Mesothelial cell of epicardium (in vitro differentiated cells): ENCODE measurements at regions not wholly inside any gene's neighbourhood (a gene's known extent, or its start where the extent isn't known, plus 50 kb on each side); places are given as distances from the start of the nearest gene placed in this dataset.
A peak's percentile ranks its signal among the peaks of the same experiment; 100 is the strongest.
"Not testable (repeated sequence)": the region's sequence is repeated elsewhere in the genome, so short reads cannot be mapped to it uniquely, and the experiment has no call there.

Source experiments
- DNase-seq, 2 experiments: peaks; one replicate each; pipeline ENCODE4 v3.0.0; 2021; ENCODE audit warnings: low spot score in 2 of 2; ENCODE audit not compliant: unreplicated experiment in 2 of 2
- H3K27ac Mint-ChIP-seq: 2 replicates; pipeline ENCODE4 v1.8.0; 2021; ENCODE audit warnings: mixed read lengths
- H3K27me3 Mint-ChIP-seq: 2 replicates; pipeline ENCODE4 v1.8.0; 2021; ENCODE audit warnings: low read depth, mixed read lengths
- H3K36me3 Mint-ChIP-seq: 2 replicates; pipeline ENCODE4 v1.8.0; 2021; ENCODE audit warnings: mixed read lengths
- H3K4me1 Mint-ChIP-seq: 2 replicates; pipeline ENCODE4 v1.8.0; 2021; ENCODE audit warnings: mixed read lengths
- H3K4me3 Mint-ChIP-seq: 2 replicates; pipeline ENCODE4 v1.8.0; 2021; ENCODE audit warnings: mild to moderate bottlenecking, moderate library complexity, mixed read lengths
- H3K9me3 Mint-ChIP-seq: 2 replicates; pipeline ENCODE4 v1.8.0; 2021; ENCODE audit warnings: mixed read lengths
- TF ChIP-seq, protein P1 (sequence below): fragments of 200-600 bp; sonication (generic); IDR thresholded peaks from one replicate; pipeline ENCODE4 v1.5.0; 2021; ENCODE audit warnings: antibody characterized with exemption; ENCODE audit not compliant: unreplicated experiment

DNA sequence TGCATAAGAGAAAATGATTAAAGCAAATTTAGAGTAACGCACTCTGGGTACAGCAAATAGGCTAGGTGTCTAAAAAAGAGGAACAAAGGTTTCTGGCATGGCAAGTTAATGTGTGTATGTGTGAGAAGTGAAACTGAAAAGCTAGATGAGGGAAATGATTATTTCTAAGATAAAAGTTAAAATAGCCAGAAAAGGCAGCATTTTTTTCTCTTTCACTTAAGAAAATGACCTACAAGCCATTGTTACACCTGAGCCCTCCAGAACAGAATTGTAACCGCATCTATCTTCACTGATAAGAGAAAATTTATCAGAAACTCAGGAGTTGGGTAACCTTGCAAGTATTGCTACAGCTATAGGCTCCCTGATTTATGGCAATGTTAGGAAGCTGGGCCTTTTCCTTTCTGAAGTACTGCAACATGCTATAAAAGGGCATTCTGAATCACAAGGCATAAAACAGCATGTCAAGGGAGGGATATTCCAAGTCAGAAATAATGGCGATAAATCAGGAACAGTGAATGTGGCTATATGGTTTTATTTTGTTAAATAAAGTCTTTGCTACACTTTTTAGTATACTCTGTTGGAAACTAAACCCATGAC lies 395.3 kb downstream of the TBC1D32 start:
- TF ChIP-seq, protein P1, sequence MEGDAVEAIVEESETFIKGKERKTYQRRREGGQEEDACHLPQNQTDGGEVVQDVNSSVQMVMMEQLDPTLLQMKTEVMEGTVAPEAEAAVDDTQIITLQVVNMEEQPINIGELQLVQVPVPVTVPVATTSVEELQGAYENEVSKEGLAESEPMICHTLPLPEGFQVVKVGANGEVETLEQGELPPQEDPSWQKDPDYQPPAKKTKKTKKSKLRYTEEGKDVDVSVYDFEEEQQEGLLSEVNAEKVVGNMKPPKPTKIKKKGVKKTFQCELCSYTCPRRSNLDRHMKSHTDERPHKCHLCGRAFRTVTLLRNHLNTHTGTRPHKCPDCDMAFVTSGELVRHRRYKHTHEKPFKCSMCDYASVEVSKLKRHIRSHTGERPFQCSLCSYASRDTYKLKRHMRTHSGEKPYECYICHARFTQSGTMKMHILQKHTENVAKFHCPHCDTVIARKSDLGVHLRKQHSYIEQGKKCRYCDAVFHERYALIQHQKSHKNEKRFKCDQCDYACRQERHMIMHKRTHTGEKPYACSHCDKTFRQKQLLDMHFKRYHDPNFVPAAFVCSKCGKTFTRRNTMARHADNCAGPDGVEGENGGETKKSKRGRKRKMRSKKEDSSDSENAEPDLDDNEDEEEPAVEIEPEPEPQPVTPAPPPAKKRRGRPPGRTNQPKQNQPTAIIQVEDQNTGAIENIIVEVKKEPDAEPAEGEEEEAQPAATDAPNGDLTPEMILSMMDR = no peak
- H3K4me1 Mint-ChIP-seq = peaks cover 6% of the 10 kb centered on the region
- H3K27ac Mint-ChIP-seq = peak overlapping the region; percentile 4
- no peaks in the 10 kb centered on the region for H3K9me3 Mint-ChIP-seq
- no peak overlapping the region for H3K4me3 Mint-ChIP-seq
- no peaks in the 10 kb centered on the region for H3K36me3 Mint-ChIP-seq
- DNase-seq = no peak
- no peaks in the 10 kb centered on the region for H3K27me3 Mint-ChIP-seq

DNA sequence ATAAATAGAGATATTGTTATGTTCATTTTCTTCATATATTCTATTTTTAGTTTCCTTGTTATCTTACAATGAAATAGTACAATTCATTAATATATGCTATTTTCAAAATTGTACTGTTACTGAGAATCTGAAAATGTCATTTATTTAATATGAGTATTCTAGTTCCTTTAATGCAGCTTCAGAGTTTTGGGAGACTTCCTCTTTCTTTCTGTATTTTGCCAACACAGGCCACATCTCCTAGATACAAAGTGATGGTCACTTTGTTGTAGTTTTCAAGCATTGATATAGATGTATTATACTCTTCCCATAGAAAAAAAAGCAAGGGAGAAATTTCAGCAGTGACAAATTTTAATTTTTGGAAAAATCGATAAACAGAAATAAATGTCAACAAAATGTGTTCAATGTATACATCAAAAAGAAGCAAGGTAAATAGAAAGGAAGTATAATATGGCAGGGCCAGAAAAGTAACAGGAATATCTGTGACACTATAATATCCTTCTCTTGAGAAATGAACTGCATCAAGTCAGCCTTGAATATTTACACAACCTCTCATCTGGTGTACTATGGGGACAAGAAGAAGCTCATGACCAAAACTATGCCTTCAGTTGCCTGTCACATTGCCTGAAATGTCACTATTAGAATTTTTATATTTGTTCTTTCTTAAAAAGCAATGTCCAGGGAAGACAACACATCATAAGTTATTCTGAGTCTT lies 396.0 kb downstream of the TBC1D32 start:
- H3K27ac Mint-ChIP-seq = no peak overlapping the region
- TF ChIP-seq, protein P1 = no peak
- H3K27me3 Mint-ChIP-seq = no peaks in the 10 kb centered on the region
- peaks cover 6% of the 10 kb centered on the region for H3K4me1 Mint-ChIP-seq
- no peaks in the 10 kb centered on the region for H3K9me3 Mint-ChIP-seq
- no peak for DNase-seq
- no peaks in the 10 kb centered on the region for H3K36me3 Mint-ChIP-seq
- H3K4me3 Mint-ChIP-seq = no peak overlapping the region

DNA sequence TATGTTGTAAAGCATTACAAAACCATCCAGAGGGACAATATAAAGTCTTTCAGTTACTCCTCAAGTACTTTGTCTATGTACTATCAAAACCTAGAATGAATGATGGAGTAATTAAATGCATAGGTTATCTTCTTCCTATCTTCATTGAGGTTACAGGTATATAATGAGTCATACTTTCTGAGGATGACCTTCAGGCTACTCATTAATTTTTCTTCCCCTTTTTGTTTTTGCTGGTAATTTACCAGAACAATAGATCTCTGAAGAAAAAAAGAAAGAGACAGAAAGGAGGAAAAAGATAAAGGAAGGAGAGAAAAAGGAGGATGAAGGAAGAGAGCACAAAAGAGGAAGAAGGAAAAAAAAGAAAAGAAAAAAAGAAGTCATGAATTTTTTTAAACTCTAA lies 398.4 kb downstream of the TBC1D32 start:
- TF ChIP-seq, protein P1 = no peak
- Mint-ChIP-seq H3K4me3 (no peak overlapping the region), H3K27me3 (no peaks in the 10 kb centered on the region), H3K36me3 (no peaks in the 10 kb centered on the region), H3K9me3 (no peaks in the 10 kb centered on the region), H3K27ac (no peak overlapping the region), H3K4me1 (peaks cover 16% of the 10 kb centered on the region)
- no peak for DNase-seq

DNA sequence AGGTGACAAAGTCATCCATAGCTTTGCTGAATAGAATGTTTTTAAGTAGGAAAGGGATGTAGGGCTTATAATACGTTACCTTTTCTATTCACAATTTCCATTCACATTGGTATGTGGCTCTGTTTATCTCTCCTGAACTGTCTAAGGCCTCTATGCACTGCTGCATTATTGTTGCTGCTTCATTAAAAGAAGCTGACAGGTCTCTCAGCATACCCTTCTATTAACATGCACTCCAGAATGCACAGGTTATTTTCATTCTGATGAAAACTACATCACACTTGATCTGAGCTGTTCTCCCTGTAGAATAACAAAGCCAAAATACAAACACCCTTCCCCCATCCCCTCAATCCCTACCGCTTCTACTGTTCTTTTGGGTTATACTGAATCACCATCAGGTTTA lies 399.3 kb downstream of the TBC1D32 start:
- DNase-seq = no peak
- no peaks in the 10 kb centered on the region for H3K36me3 Mint-ChIP-seq
- H3K4me1 Mint-ChIP-seq = peaks cover 21% of the 10 kb centered on the region
- no peak overlapping the region for H3K27ac Mint-ChIP-seq
- TF ChIP-seq, protein P1 = no peak
- no peaks in the 10 kb centered on the region for H3K9me3 Mint-ChIP-seq
- no peak overlapping the region for H3K4me3 Mint-ChIP-seq
- no peaks in the 10 kb centered on the region for H3K27me3 Mint-ChIP-seq

DNA sequence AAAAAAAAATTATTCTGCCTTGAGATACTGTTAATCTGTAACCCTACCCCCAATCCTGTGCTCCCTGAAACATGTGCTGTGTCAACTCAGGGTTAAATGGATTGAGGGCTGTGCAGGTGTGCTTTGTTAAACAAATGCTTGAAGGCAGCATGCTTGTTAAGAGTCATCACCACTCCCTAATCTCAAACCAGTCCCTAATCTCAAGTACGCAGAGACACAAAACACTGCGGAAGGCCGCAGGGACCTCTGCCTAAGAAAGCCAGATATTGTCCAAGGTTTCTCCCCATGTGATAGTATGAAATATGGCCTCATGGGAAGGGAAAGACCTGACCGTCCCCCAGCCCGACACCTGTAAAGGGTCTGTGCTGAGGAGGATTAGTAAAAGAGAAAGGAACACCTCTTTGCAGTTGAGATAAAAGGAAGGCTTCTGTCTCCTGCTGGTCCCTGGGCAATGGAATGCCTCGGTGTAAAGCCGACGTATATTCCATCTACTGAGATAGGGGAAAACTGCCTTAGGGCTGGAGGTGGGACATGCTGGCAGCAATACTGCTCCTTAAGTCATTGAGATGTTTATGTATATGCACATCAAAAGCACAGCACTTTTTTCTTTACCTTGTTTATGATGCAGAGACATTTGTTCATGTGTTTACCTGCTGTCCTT lies 402.6 kb downstream of the TBC1D32 start:
- H3K27ac Mint-ChIP-seq, DNase-seq, H3K36me3 Mint-ChIP-seq, H3K27me3 Mint-ChIP-seq, H3K4me3 Mint-ChIP-seq, H3K9me3 Mint-ChIP-seq: not testable (repeated sequence)
- peaks cover 17% of the 10 kb centered on the region for H3K4me1 Mint-ChIP-seq

DNA sequence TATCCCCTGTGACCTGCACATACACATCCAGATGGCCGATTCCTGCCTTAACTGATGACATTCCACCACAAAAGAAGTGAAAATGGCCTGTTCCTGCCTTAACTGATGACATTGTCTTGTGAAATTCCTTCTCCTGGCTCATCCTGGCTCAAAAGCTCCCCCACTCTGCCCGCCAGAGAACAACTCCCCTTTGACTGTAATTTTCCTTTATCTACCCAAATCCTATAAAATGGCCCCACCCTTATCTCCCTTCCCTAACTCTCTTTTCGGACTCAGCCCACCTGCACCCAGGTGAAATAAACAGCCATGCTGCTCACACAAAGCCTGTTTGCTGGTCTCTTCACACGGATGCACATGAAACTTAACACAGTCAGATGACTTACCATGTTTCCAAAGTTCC lies 403.8 kb downstream of the TBC1D32 start:
- not testable (repeated sequence) for H3K27ac Mint-ChIP-seq, H3K36me3 Mint-ChIP-seq, H3K4me3 Mint-ChIP-seq, H3K27me3 Mint-ChIP-seq, DNase-seq
- peaks cover 17% of the 10 kb centered on the region for H3K4me1 Mint-ChIP-seq
- H3K9me3 Mint-ChIP-seq = peaks cover 11% of the 10 kb centered on the region
